ENCODE measurements at regions not wholly inside any gene's neighbourhood (a gene's known extent, or its start where the extent isn't known, plus 50 kb on each side); places are given as distances from the start of the nearest gene placed in this dataset.

GRCh38 chr7:121450631-121451198, 54.6 kb upstream of the FAM3C start:
- DNase-seq (ENCODE audit: low spot score), result no peak

GRCh38 chr7:121449735-121450240, 53.7 kb upstream of the FAM3C start:
- no peak for DNase-seq (ENCODE audit: low spot score)

GRCh38 chr7:121449329-121449728, 53.2 kb upstream of the FAM3C start:
- no peak for DNase-seq (ENCODE audit: low spot score)

DNA sequence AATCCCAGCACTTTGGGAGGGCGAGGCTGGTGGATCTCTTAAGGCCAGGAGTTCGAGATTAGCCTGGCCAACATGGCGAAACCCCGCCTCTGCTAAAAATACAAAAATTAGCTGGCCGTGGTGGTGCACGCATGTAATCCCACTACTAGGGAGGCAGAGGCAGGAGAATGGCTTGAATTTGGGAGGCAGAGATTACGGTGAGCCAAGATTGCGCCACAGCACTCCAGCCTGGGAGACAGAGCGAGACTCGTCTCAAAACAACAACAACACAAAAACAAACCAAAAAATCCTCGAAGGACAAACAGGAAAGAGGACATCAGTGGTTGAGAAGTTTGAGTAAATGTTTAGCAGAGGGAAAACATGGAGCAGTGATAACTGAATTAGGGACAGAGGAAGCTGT, 52.3 kb upstream of the FAM3C start:
- DNase-seq (ENCODE audit: low spot score), result no peak

DNA sequence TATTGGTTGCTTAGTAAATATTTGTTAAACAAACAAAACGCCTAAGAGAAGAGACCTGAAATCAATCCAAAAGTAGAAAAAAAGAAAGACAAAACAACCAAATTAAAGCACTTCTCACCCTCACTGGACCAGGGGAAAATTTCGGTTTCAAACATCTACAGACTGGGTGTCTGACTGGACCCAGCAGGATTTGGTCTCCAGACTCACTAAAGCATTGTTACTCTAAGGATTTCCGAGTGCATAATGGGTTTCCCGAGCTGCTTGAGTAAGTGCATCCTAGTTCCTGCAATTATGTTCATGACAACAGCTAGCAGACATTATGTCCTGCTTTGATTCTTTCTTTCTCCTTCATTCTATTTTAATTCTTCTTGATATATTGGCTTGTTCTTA, 51.8 kb upstream of the FAM3C start:
- no peak for DNase-seq (ENCODE audit: low spot score)

DNA sequence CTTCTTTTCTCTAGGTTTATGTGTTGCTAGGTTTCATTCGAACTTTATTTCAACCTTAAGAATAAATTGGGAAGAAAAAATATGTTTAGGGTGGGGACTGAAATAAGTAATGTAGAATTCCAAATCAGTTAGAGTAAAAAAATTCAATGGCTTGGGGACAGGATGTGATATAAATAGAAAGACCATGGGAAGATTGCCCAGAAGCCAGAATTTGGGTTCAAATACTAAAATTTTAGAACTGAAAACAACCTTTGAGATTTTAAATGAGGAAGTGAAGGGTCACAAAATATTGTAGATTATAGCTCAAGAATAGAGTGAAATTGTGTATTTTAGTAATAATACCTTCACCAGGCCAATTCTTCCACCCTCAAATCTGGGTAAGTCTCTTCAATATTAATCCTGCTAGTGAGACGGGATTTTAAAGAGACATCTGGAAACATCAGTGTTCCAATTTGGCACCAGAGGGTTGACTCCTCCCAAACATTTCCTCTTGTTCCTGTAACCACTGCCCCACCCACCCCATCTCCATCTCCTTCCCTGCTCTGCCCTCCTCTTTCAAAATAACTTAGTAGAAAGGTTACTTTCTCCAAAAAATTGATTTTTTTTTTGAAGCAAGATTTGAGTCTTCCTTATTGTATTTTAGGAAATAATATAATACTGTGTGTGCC, 51.3 kb upstream of the FAM3C start:
- DNase-seq (ENCODE audit: low spot score), result no peak

- no peak for DNase-seq (ENCODE audit: low spot score)
Measured at GRCh38 chr7:121446526-121446925, 50.4 kb upstream of the FAM3C start.

All from A172 (cell line).